ENCODE measurements at regions not wholly inside any gene's neighbourhood (a gene's known extent, or its start where the extent isn't known, plus 50 kb on each side); places are given as distances from the start of the nearest gene placed in this dataset.

GRCh38 chr7:113246738-113247137, 128.4 kb upstream of the SMIM30 start:
- TF ChIP-seq POLR2A (IDR thresholded peaks at IDR 0.05) = no peak
- no peak for TF ChIP-seq CTCF (IDR thresholded peaks at IDR 0.05)

Measured in esophagus squamous epithelium (tissue), 4 donors.